ENCODE measurements at regions not wholly inside any gene's neighbourhood (a gene's known extent, or its start where the extent isn't known, plus 50 kb on each side); places are given as distances from the start of the nearest gene placed in this dataset.

GRCh38 chr6:21984135-21984534 is 312.7 kb downstream of the PRL start:
- H3K4me1 Mint-ChIP-seq: peaks cover 14 to 39% of the 10 kb centered on the region in 2 donors
- H3K27ac Mint-ChIP-seq: no peak overlapping the region
- 100% methylated on average over 1 of the region's 4 CpGs for WGBS (ENCODE audit: insufficient coverage)
- Histone ChIP-seq H3K4me3 (ENCODE audit: low read length) (no peak overlapping the region), H3K27me3 (ENCODE audit: control insufficient read depth, insufficient read depth, low read length) (no peaks in the 10 kb centered on the region), H3K27ac (ENCODE audit: low read length) (no peak overlapping the region), H3K36me3 (ENCODE audit: control insufficient read depth, insufficient read depth, low read length) (no peaks in the 10 kb centered on the region), H3K4me1 (ENCODE audit: control insufficient read depth, insufficient read depth, low read length) (peaks cover 7% of the 10 kb centered on the region), H3K9me3 (ENCODE audit: control insufficient read depth, insufficient read depth, low read length) (no peaks in the 10 kb centered on the region)
- peaks cover 0 to 4% of the 10 kb centered on the region in 2 donors for H3K27me3 Mint-ChIP-seq (ENCODE audit: low read depth in 2 of 2)
- DNase-seq (no peak), ATAC-seq (no peak)
- no peaks in the 10 kb centered on the region for H3K36me3 Mint-ChIP-seq
- no peak for TF ChIP-seq CTCF (IDR thresholded peaks at IDR 0.05)
- intact Hi-C loops (cut with micrococcal nuclease): no loop called here
- peaks cover 0 to 2% of the 10 kb centered on the region in 2 donors for H3K9me3 Mint-ChIP-seq
- no peak overlapping the region for H3K4me3 Mint-ChIP-seq

GRCh38 chr6:21984561-21984960 is 312.3 kb downstream of the PRL start:
- no peak for TF ChIP-seq CTCF (IDR thresholded peaks at IDR 0.05)
- no peak overlapping the region for H3K27ac ChIP-seq (ENCODE audit: low read length)
- Mint-ChIP-seq H3K36me3 (no peaks in the 10 kb centered on the region), H3K27me3 (ENCODE audit: low read depth in 2 of 2) (peaks cover 0 to 4% of the 10 kb centered on the region in 2 donors), H3K9me3 (peaks cover 0 to 2% of the 10 kb centered on the region in 2 donors), H3K27ac (no peak overlapping the region), H3K4me3 (no peak overlapping the region), H3K4me1 (peaks cover 14 to 39% of the 10 kb centered on the region in 2 donors)
- no peak overlapping the region for H3K4me3 ChIP-seq (ENCODE audit: low read length)
- no peaks in the 10 kb centered on the region for H3K9me3 ChIP-seq (ENCODE audit: control insufficient read depth, insufficient read depth, low read length)
- intact Hi-C loops (cut with micrococcal nuclease): no loop called here
- DNase-seq (no peak), ATAC-seq (no peak)
- no peaks in the 10 kb centered on the region for H3K27me3 ChIP-seq (ENCODE audit: control insufficient read depth, insufficient read depth, low read length)
- WGBS (ENCODE audit: insufficient coverage): 80% methylated on average over 1 of the region's 1 CpG
- peaks cover 7% of the 10 kb centered on the region for H3K4me1 ChIP-seq (ENCODE audit: control insufficient read depth, insufficient read depth, low read length)
- H3K36me3 ChIP-seq (ENCODE audit: control insufficient read depth, insufficient read depth, low read length): no peaks in the 10 kb centered on the region

GRCh38 chr6:21985904-21986303 is 310.9 kb downstream of the PRL start:
- no peak overlapping the region for H3K4me3 Mint-ChIP-seq
- ATAC-seq (no peak), DNase-seq (no peak)
- H3K27me3 Mint-ChIP-seq (ENCODE audit: low read depth in 2 of 2): no peaks in the 10 kb centered on the region
- no peak overlapping the region for H3K4me3 ChIP-seq (ENCODE audit: low read length)
- H3K36me3 Mint-ChIP-seq: no peaks in the 10 kb centered on the region
- no peaks in the 10 kb centered on the region for H3K27me3 ChIP-seq (ENCODE audit: control insufficient read depth, insufficient read depth, low read length)
- H3K9me3 Mint-ChIP-seq: peaks cover 0 to under 1% of the 10 kb centered on the region in 2 donors
- H3K36me3 ChIP-seq (ENCODE audit: control insufficient read depth, insufficient read depth, low read length): no peaks in the 10 kb centered on the region
- peaks cover 7% of the 10 kb centered on the region for H3K4me1 ChIP-seq (ENCODE audit: control insufficient read depth, insufficient read depth, low read length)
- no CpG with 5 or more reads among the region's 1 CpG for WGBS (ENCODE audit: insufficient coverage)
- TF ChIP-seq CTCF (IDR thresholded peaks at IDR 0.05): no peak
- H3K4me1 Mint-ChIP-seq: peaks cover 14 to 31% of the 10 kb centered on the region in 2 donors
- intact Hi-C loops (cut with micrococcal nuclease): no loop called here
- H3K27ac ChIP-seq (ENCODE audit: low read length): no peak overlapping the region
- no peak overlapping the region for H3K27ac Mint-ChIP-seq
- no peaks in the 10 kb centered on the region for H3K9me3 ChIP-seq (ENCODE audit: control insufficient read depth, insufficient read depth, low read length)

- Mint-ChIP-seq H3K36me3 (no peaks in the 10 kb centered on the region), H3K27me3 (ENCODE audit: low read depth in 2 of 2) (no peaks in the 10 kb centered on the region), H3K27ac (peak overlapping the region; percentile 68 to 79), H3K4me1 (peaks cover 14 to 23% of the 10 kb centered on the region in 2 donors), H3K9me3 (no peaks in the 10 kb centered on the region), H3K4me3 (no peak overlapping the region)
- no peak overlapping the region for H3K4me3 ChIP-seq (ENCODE audit: low read length)
- intact Hi-C loops (cut with micrococcal nuclease): no loop called here
- 66% methylated on average over 6 of the region's 6 CpGs for WGBS (ENCODE audit: insufficient coverage)
- no peak for DNase-seq
- no peaks in the 10 kb centered on the region for H3K9me3 ChIP-seq (ENCODE audit: control insufficient read depth, insufficient read depth, low read length)
- H3K27ac ChIP-seq (ENCODE audit: low read length): no peak overlapping the region
- H3K36me3 ChIP-seq (ENCODE audit: control insufficient read depth, insufficient read depth, low read length): no peaks in the 10 kb centered on the region
- no peak for TF ChIP-seq CTCF (IDR thresholded peaks at IDR 0.05)
- no peaks in the 10 kb centered on the region for H3K27me3 ChIP-seq (ENCODE audit: control insufficient read depth, insufficient read depth, low read length)
- no peak for ATAC-seq
- peaks cover 7% of the 10 kb centered on the region for H3K4me1 ChIP-seq (ENCODE audit: control insufficient read depth, insufficient read depth, low read length)
Observed at GRCh38 chr6:21986703-21987102, 310.1 kb downstream of the PRL start.
